ENCODE measurements at regions not wholly inside any gene's neighbourhood (a gene's known extent, or its start where the extent isn't known, plus 50 kb on each side); places are given as distances from the start of the nearest gene placed in this dataset.

DNA sequence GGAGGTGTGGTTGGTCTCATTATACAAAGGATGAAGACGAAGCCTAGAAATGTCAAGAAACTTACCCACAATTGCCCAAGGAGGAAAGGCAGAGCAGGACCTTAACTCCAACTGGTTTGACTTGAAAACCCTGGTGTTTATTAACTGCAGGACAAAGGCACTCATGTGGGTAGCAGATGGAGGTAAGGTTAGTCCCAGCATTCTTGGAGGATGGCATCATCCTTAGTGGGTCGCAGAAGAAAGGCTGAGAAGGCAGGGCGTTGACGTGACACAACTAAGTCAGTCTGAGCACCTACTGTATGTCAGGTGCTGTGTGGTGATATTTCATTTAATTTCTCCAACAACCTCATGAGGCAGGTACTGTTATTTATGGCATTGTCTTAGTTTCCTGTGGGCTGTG lies 101.3 kb downstream of the HAPSTR1 start:
- 47 to 53% methylated on average over 4 of the region's 4 CpGs for WGBS, 2 donors
- no peak overlapping the region for H3K27ac ChIP-seq
- ATAC-seq: no peak
- H3K9me3 ChIP-seq: no peaks in the 10 kb centered on the region
- no peak for TF ChIP-seq POLR2A (IDR thresholded peaks at IDR 0.05)
- TF ChIP-seq, protein P1, sequence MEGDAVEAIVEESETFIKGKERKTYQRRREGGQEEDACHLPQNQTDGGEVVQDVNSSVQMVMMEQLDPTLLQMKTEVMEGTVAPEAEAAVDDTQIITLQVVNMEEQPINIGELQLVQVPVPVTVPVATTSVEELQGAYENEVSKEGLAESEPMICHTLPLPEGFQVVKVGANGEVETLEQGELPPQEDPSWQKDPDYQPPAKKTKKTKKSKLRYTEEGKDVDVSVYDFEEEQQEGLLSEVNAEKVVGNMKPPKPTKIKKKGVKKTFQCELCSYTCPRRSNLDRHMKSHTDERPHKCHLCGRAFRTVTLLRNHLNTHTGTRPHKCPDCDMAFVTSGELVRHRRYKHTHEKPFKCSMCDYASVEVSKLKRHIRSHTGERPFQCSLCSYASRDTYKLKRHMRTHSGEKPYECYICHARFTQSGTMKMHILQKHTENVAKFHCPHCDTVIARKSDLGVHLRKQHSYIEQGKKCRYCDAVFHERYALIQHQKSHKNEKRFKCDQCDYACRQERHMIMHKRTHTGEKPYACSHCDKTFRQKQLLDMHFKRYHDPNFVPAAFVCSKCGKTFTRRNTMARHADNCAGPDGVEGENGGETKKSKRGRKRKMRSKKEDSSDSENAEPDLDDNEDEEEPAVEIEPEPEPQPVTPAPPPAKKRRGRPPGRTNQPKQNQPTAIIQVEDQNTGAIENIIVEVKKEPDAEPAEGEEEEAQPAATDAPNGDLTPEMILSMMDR (IDR thresholded peaks at IDR 0.05): no peak
- H3K36me3 ChIP-seq (replicated peaks in 1 of 2; ENCODE audit: insufficient read depth in 1 of 2, low read depth in 2 of 2): no peaks in the 10 kb centered on the region
- H3K4me1 ChIP-seq: no peaks in the 10 kb centered on the region
- no peak overlapping the region for H3K4me3 ChIP-seq
- H3K27me3 ChIP-seq: no peaks in the 10 kb centered on the region
- intact Hi-C loops (cut with DNase I): no loop called here
- DNase-seq: no peak

- TF ChIP-seq, protein P1 (IDR thresholded peaks at IDR 0.05): no peak
- TF ChIP-seq POLR2A (IDR thresholded peaks at IDR 0.05): no peak
- DNase-seq: no peak
- intact Hi-C loops (cut with DNase I): no loop called here
- H3K9me3 ChIP-seq: no peaks in the 10 kb centered on the region
- no peaks in the 10 kb centered on the region for H3K4me1 ChIP-seq
- H3K36me3 ChIP-seq (replicated peaks in 1 of 2; ENCODE audit: insufficient read depth in 1 of 2, low read depth in 2 of 2): no peaks in the 10 kb centered on the region
- H3K27me3 ChIP-seq: no peaks in the 10 kb centered on the region
- H3K27ac ChIP-seq: no peak overlapping the region
- no peak overlapping the region for H3K4me3 ChIP-seq
- ATAC-seq: no peak
- WGBS, 2 donors: 72 to 83% methylated on average over 5 to 6 of the region's 6 CpGs
Measured at GRCh38 chr16:9195287-9195686, 103.8 kb downstream of the HAPSTR1 start.

DNA sequence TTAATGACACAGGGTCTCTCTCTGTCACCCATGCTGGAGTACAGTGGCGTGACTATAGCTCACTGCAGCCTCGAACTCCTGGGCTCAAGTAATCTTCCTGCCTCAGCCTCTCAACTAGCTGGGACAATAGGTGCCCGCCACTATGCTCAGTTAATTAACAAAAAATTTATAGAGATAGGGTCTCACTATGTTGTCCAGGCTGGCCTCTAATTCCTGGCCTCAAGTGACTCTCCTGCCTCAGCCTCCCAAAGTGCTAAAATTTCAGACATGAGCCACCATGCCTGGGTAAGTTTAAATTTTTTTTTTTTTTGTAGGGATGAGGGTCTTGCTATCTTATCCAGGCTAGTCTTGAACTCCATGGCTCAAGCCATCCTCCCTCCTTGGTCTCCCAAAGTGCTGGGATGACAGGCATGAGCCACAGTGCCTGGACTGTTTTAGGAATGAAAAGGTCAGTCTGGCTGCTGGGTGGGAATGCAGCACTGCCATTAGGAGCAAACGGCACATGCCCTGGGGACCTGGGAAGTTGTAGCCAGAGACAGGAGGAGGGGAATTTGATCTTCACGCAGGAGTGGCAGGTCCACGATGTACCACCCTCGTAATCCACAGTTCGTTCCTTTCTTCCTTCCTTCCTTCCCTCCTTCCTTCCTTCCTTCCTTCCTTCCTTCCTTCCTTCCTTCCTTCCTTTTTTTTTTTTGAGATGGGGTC lies 106.7 kb downstream of the HAPSTR1 start:
- Histone ChIP-seq H3K4me3 (no peak overlapping the region), H3K27me3 (no peaks in the 10 kb centered on the region), H3K36me3 (replicated peaks in 1 of 2; ENCODE audit: insufficient read depth in 1 of 2, low read depth in 2 of 2) (no peaks in the 10 kb centered on the region), H3K4me1 (no peaks in the 10 kb centered on the region), H3K9me3 (no peaks in the 10 kb centered on the region), H3K27ac (no peak overlapping the region)
- intact Hi-C loops (cut with DNase I): no loop called here
- ATAC-seq (no peak), DNase-seq (no peak)
- 63 to 70% methylated on average over 8 of the region's 8 CpGs for WGBS, 2 donors
- TF ChIP-seq, protein P1 (IDR thresholded peaks at IDR 0.05): no peak
- no peak for TF ChIP-seq POLR2A (IDR thresholded peaks at IDR 0.05)

DNA sequence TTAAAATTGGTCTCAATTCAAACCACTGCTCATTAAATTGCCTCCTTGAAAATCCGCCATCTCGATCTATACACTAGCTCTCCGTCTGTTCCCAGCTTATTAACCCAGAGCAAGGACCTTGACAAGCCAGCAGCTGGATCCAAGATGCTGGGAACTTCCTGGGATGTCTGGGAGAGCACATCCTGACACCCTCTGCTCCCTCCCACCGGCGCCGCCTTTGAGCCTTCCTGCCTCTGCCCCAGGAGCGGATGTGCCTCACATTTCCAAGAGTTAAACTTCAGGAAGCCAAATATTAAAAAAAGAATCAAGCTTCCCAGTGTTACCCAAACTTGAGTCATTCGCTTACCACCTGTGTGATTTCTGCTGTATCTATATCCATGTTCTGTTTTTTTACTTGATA lies 107.9 kb downstream of the HAPSTR1 start:
- DNase-seq: no peak
- TF ChIP-seq, protein P1 (IDR thresholded peaks at IDR 0.05): no peak
- TF ChIP-seq POLR2A (IDR thresholded peaks at IDR 0.05): no peak
- H3K27me3 ChIP-seq: no peaks in the 10 kb centered on the region
- ATAC-seq: no peak
- no peak overlapping the region for H3K27ac ChIP-seq
- H3K4me3 ChIP-seq: no peak overlapping the region
- no peaks in the 10 kb centered on the region for H3K36me3 ChIP-seq (replicated peaks in 1 of 2; ENCODE audit: insufficient read depth in 1 of 2, low read depth in 2 of 2)
- no peaks in the 10 kb centered on the region for H3K9me3 ChIP-seq
- H3K4me1 ChIP-seq: no peaks in the 10 kb centered on the region
- intact Hi-C loops (cut with DNase I): no loop called here
- 50 to 54% methylated on average over 8 of the region's 8 CpGs for WGBS, 2 donors

GRCh38 chr16:9199751-9200150 lies 108.3 kb downstream of the HAPSTR1 start:
- intact Hi-C loops (cut with DNase I): no loop called here
- no peaks in the 10 kb centered on the region for H3K9me3 ChIP-seq
- 71 to 73% methylated on average over 2 of the region's 2 CpGs for WGBS, 2 donors
- no peak overlapping the region for H3K4me3 ChIP-seq
- H3K27ac ChIP-seq: no peak overlapping the region
- H3K4me1 ChIP-seq: no peaks in the 10 kb centered on the region
- H3K36me3 ChIP-seq (replicated peaks in 1 of 2; ENCODE audit: insufficient read depth in 1 of 2, low read depth in 2 of 2): no peaks in the 10 kb centered on the region
- ATAC-seq (no peak), DNase-seq (no peak)
- TF ChIP-seq, protein P1 (IDR thresholded peaks at IDR 0.05): no peak
- TF ChIP-seq POLR2A (IDR thresholded peaks at IDR 0.05): no peak
- no peaks in the 10 kb centered on the region for H3K27me3 ChIP-seq

All from body of pancreas (tissue), 4 donors.